HG03064 (cell line): ENCODE measurements at regions not wholly inside any gene's neighbourhood (a gene's known extent, or its start where the extent isn't known, plus 50 kb on each side); places are given as distances from the start of the nearest gene placed in this dataset.
A peak's percentile ranks its signal among the peaks of the same experiment; 100 is the strongest.
"Not testable (repeated sequence)": the region's sequence is repeated elsewhere in the genome, so short reads cannot be mapped to it uniquely, and the experiment has no call there.

Experiments
- ATAC-seq: cut with Tn5 transposase; IDR thresholded peaks from one replicate; pipeline ENCODE4 v1.9.1; 2021; ENCODE audit warnings: low read depth; ENCODE audit not compliant: unreplicated experiment

DNA sequence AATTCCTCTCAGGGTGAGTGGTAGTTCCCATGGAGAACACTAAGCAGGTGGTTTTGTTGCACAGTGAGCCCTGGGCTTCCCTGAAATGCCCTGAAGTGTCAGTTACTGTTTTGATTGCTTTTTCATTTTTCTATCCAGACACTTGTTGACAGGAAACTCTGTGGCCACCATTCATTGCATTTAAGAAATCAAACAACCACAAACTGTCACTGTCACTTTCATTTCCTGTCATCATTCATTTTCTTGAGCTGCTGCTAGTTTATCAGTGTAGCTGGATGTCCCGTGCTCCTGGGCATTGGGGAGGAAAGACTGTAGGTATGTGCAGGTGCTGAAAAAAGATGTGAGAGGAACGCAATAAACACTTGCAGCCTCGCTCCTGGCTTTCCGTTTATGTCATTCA lies 891.6 kb upstream of the ZEB2 start:
- peak; percentile 96 for ATAC-seq

- ATAC-seq, result no peak
Observed at GRCh38 chr2:145410086-145410485, 890.2 kb upstream of the ZEB2 start.

DNA sequence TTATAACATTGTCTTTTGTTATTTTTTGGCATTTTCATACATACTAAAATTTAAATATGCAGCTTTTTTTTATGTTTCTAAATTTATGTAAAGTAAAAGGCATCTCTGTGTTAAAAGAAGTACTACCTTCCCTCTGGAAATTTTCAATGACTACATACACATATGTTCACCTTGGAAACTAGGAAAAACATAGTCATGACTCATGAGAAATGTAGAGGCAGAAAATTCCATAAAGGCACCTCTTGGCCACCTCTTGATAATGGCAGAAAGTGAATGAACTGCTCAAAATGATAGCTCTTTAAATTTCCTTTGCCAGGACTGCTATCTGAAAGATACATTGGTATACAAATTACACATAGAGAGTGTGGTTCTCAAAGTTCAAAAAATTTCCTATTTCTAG lies 889.1 kb upstream of the ZEB2 start:
- no peak for ATAC-seq

DNA sequence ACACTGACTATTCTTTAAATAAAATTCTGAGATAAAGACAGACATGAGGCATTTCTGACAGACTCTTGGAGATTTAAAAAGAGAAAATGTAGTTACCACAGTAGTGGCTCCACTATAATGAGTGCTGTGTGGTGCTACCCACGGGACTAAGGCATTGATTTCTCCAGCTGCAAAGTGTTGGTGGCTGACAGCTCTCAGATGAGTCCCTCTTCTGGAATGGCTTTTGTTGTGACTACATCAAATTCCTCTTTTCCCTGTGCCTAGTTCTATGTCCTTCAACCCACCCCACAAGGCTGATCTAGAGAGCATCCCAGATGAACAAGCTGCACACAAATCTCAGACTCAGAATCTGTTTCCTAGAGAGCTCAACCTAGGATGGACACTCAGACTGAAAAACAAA lies 884.8 kb upstream of the ZEB2 start:
- no peak for ATAC-seq

DNA sequence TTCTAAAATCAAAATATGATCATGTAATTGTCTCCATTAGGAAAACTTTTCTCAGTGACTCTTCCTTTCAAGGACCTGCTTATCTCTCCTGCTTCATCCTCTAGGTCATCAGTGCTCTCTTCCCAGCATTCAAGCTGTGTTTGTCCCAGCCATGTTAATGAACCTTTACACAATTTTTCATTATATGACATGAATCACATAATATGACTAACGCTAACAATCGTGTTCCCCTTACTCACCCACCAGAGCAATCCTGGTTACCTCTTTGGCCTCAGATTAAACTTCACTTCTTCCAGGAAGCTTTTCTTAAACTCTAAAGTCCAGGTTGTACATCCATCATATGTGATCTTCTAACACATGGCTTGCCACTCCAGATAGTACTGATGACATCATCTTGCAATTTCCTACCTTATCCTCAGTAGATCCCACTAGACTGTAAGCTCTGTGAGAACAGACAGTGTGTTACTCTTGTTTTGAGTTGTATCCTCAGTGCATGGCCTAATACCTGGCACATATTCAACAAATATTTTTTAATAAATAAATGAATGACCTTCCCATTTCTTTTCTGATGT lies 882.9 kb upstream of the ZEB2 start:
- ATAC-seq, result no peak

GRCh38 chr2:145399131-145399530 lies 879.2 kb upstream of the ZEB2 start:
- ATAC-seq, result no peak

DNA sequence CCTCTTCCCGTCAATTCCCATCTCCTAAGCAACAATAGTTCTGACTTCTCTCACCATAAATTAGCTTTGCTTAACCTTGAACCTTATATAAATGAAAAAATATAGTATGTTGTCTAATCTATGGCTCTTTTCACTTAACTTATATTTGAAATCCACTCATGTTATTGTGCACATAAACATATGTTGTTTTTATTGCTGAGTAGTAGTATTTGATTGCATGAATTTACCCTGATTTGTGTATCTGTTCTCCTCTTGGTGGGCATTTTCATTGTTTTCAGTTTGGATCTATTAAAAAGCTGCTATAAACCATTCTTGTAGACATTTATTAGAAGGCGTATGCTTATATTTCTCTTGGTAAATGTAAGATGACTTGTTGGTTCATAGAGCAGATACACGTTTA lies 874.3 kb upstream of the ZEB2 start:
- ATAC-seq, result no peak

- no peak for ATAC-seq
Observed at GRCh38 chr2:145386973-145387372, 867.1 kb upstream of the ZEB2 start.

DNA sequence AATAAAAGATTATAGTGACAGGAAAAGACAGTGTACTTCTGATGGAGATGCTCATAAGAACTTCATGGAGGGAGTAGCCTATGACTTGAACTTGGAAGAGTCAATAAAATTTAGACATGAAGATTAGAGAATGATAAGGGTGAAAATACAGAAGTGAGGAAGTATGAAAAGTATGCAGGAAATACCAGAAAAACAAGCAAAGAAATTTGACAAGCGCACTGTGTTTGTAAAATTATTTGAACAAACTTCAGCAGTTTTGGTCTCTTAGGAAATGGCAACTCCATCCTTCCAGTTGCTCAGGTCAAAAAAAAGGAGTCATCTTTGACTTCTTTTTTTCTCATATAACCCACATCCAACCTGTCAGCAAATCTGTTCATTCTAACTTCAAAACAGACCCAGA lies 864.0 kb upstream of the ZEB2 start:
- no peak for ATAC-seq

GRCh38 chr2:145380436-145381017 lies 860.6 kb upstream of the ZEB2 start:
- ATAC-seq, result no peak

DNA sequence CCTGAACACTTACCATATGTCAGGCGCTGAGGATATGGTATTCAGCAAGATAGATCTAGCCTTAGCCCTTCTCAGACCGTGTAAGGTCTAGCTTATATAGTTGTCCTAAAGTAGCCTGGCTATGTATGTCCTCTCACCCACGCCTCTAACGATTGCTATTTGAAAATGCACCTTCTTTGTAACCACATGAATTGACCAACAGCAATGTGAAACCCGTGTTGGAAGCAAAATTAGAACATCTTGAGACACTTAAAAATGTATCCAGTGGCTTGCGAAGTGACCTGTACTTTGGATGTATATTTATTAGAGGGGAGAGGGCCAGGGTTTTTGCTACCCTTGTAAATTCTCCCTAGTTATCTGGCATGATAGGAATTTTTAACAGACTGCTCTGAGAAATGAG lies 860.0 kb upstream of the ZEB2 start:
- ATAC-seq, result no peak

DNA sequence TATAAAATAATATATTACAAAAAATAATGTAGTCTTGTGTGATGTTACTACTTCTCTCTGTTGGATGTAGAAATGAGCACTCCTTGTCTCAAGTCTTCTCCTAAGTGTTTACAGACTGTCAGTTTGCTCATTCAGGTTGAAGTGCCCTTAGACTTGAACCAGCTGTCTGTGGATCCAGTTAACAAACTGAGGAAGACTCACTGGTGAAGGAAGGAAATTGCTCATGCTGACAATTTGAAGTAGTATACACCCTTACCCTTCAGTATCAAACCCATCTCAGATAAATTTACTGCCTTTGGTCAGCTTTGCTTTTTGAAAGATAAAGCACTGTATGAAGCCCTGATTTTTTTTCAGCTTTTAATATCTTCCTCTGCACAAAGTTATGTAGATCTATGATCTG lies 854.2 kb upstream of the ZEB2 start:
- ATAC-seq, result no peak

- not testable (repeated sequence) for ATAC-seq
Observed at GRCh38 chr2:145367334-145367733, 847.4 kb upstream of the ZEB2 start.

GRCh38 chr2:145366341-145366740 lies 846.4 kb upstream of the ZEB2 start:
- ATAC-seq, result no peak

DNA sequence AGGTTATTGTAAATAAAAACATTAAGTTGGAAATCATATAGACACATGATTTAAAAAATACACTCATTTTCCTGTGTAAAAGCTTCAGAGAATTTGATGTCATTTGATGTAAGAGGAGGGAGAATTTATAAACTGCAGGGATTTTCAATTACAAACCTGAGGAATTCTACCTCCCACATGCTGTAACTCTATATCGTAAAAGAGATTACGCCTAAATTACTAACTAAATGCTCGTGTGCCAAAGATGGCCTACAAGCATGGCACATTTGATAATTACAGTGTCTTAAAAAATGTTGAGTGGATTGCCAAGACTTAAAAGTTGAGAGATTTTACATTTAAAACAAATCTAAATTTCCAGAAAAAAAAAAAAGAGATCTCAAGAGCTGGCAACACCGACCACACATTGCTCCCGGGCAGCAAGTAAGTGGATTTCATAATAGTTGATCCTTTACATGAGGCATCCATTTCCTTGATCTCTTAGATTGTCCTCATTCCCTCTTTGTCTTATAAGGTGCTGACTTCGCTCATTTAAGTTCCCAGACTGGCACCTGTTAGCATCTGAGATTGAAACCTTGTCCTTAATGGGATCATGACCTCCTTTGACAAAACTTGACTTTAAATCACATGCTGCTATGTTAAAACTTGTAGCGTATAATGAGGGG lies 840.3 kb upstream of the ZEB2 start:
- ATAC-seq, result no peak

GRCh38 chr2:145359561-145359960 lies 839.6 kb upstream of the ZEB2 start:
- ATAC-seq, result no peak

DNA sequence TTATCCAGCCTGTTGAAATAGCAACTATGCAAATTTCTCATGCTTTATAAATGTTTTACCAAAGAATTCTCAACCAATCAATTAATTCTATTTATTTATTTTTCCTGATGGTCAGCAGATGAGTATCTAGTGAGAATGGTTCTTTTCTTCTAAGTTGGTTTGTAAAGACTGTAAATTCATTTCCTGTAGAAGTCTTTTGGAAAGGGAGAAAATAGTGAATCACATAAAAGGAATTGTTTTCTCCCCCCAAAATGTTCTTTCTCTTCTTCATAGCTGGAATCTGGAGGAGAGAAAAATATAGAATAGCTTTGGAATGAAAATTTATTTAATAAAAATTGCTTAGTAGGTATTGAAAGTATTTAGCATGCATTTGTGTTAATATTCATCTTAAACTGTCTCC lies 836.1 kb upstream of the ZEB2 start:
- no peak for ATAC-seq

DNA sequence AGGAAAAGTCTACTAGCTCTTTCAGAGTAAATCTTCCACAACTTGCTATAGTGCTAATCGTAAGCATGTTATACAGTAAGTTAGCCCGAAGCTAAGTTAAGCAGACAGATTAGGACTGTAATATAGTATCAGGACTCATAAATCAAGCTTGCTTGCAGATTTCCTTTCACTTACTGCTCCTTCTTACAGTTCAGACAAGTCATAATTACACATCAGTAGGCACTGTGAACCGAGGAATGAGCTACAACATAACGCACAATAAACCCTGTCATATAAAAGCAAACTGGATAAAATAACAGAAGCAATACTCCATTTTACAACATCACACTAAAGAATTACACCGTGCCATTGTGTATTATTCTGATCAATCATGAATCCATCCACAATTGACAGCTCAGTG lies 832.6 kb upstream of the ZEB2 start:
- no peak for ATAC-seq

- no peak for ATAC-seq
Observed at GRCh38 chr2:145351864-145352425, 832.0 kb upstream of the ZEB2 start.

GRCh38 chr2:145350011-145350410 lies 830.1 kb upstream of the ZEB2 start:
- ATAC-seq, result no peak

GRCh38 chr2:145344076-145344724 lies 824.3 kb upstream of the ZEB2 start:
- ATAC-seq, result no peak

- ATAC-seq, result no peak
Observed at GRCh38 chr2:145343287-145343686, 823.4 kb upstream of the ZEB2 start.
